H9 (cell line): ENCODE measurements at regions not wholly inside any gene's neighbourhood (a gene's known extent, or its start where the extent isn't known, plus 50 kb on each side); places are given as distances from the start of the nearest gene placed in this dataset.

Experiments used
- DNase-seq: peaks from one replicate; pipeline ENCODE4 v3.0.0-alpha.2; 2017
- H2AFZ ChIP-seq: one replicate; pipeline ENCODE4 v1.6.1; 2013; ENCODE audit warnings: mild to moderate bottlenecking, low read length, control low read depth, moderate library complexity
- H2AK5ac ChIP-seq: 2 replicates; pipeline ENCODE4 v1.6.1; 2013; ENCODE audit warnings: low read length, control low read depth, mixed read lengths; ENCODE audit not compliant: insufficient read length
- H2BK120ac ChIP-seq: one replicate; pipeline ENCODE4 v1.6.1; 2013; ENCODE audit warnings: low read depth, mild to moderate bottlenecking, low read length, control low read depth, inconsistent platforms; ENCODE audit not compliant: poor library complexity, severe bottlenecking
- H2BK12ac ChIP-seq: 2 replicates; pipeline ENCODE4 v1.6.1; 2013; ENCODE audit warnings: low read length, control low read depth, mixed read lengths, low read depth; ENCODE audit not compliant: insufficient read length
- H2BK15ac ChIP-seq: 2 replicates; pipeline ENCODE4 v1.6.1; 2013; ENCODE audit warnings: low read depth, low read length, control low read depth
- H2BK20ac ChIP-seq: one replicate; pipeline ENCODE4 v1.6.1; 2013; ENCODE audit warnings: low read depth, mild to moderate bottlenecking, low read length, control low read depth, inconsistent platforms; ENCODE audit not compliant: poor library complexity, severe bottlenecking
- H2BK5ac ChIP-seq: 2 replicates; pipeline ENCODE4 v1.6.1; 2013; ENCODE audit warnings: low read length, control low read depth, mixed read lengths; ENCODE audit not compliant: insufficient read length
- H3K14ac ChIP-seq: 2 replicates; pipeline ENCODE4 v1.6.1; 2013; ENCODE audit warnings: low read length, control low read depth; ENCODE audit not compliant: insufficient read depth
- H3K18ac ChIP-seq: 2 replicates; pipeline ENCODE4 v1.6.1; 2013; ENCODE audit warnings: low read depth, mild to moderate bottlenecking, mixed read lengths, low read length, control low read depth; ENCODE audit not compliant: insufficient read length
- H3K23ac ChIP-seq: 2 replicates; pipeline ENCODE4 v1.6.1; 2013; ENCODE audit warnings: low read length, control low read depth, mixed read lengths, low read depth; ENCODE audit not compliant: insufficient read length
- H3K23me2 ChIP-seq: 2 replicates; pipeline ENCODE4 v1.6.1; 2013; ENCODE audit warnings: low read depth, mild to moderate bottlenecking, mixed read lengths, low read length, control low read depth; ENCODE audit not compliant: insufficient read length, poor library complexity, severe bottlenecking
- H3K27ac ChIP-seq: 2 replicates; pipeline ENCODE4 v1.5.1; 2013; ENCODE audit warnings: low read length, control low read depth, mixed read lengths, low read depth; ENCODE audit not compliant: insufficient read length
- H3K27me3 ChIP-seq: 2 replicates; pipeline ENCODE4 v1.6.1; 2013; ENCODE audit warnings: low read length, control low read depth, inconsistent platforms; ENCODE audit not compliant: insufficient read depth
- H3K4ac ChIP-seq: 2 replicates; pipeline ENCODE4 v1.6.1; 2013; ENCODE audit warnings: low read depth, mild to moderate bottlenecking, control low read depth, inconsistent platforms, low read length, moderate library complexity
- H3K4me1 ChIP-seq: 2 replicates; pipeline ENCODE4 v1.6.1; 2013; ENCODE audit warnings: low read length, control low read depth, inconsistent platforms; ENCODE audit not compliant: insufficient read depth
- H3K4me2 ChIP-seq: 2 replicates; pipeline ENCODE4 v1.6.1; 2013; ENCODE audit warnings: low read length, control low read depth, mixed read lengths; ENCODE audit not compliant: insufficient read length, insufficient read depth
- H3K56ac ChIP-seq: 2 replicates; pipeline ENCODE4 v1.6.1; 2013; ENCODE audit warnings: low read depth, mild to moderate bottlenecking, mixed read lengths, low read length, control low read depth; ENCODE audit not compliant: insufficient read length
- H3K79me1 ChIP-seq: 2 replicates; pipeline ENCODE4 v1.6.1; 2013; ENCODE audit warnings: low read depth, mild to moderate bottlenecking, moderate library complexity, low read length, control low read depth, inconsistent platforms; ENCODE audit not compliant: insufficient read depth, poor library complexity, severe bottlenecking
- H3K79me2 ChIP-seq: 2 replicates; pipeline ENCODE4 v1.6.1; 2013; ENCODE audit warnings: low read length, control low read depth, inconsistent platforms; ENCODE audit not compliant: insufficient read depth
- H3K9ac ChIP-seq: 2 replicates; pipeline ENCODE4 v1.6.1; 2013; ENCODE audit warnings: low read length, control low read depth, mixed read lengths; ENCODE audit not compliant: insufficient read length; ENCODE audit errors: extremely low read depth
- H3K9me3 ChIP-seq: one replicate; pipeline ENCODE4 v1.6.1; 2013; ENCODE audit warnings: low read depth, low read length, inconsistent platforms; ENCODE audit not compliant: control insufficient read depth
- H3T11ph ChIP-seq: one replicate; pipeline ENCODE4 v1.6.1; 2013; ENCODE audit warnings: mild to moderate bottlenecking, low read length, control low read depth, inconsistent platforms
- H4K20me1 ChIP-seq: one replicate; pipeline ENCODE4 v1.6.1; 2013; ENCODE audit not compliant: control insufficient read depth, insufficient read length, insufficient read depth
- H4K5ac ChIP-seq: 2 replicates; pipeline ENCODE4 v1.6.1; 2013; ENCODE audit warnings: low read depth, mild to moderate bottlenecking, mixed read lengths, low read length, control low read depth; ENCODE audit not compliant: insufficient read length
- H4K8ac ChIP-seq: replicated peaks from 2 replicates; pipeline ENCODE4 v1.6.1; 2013; ENCODE audit warnings: low read length, control low read depth, mixed read lengths, low read depth; ENCODE audit not compliant: insufficient read length
- H4K91ac ChIP-seq: 2 replicates; pipeline ENCODE4 v1.6.1; 2013; ENCODE audit warnings: low read depth, mild to moderate bottlenecking, moderate library complexity, mixed read lengths, low read length, control low read depth; ENCODE audit not compliant: insufficient read length
- H3K27ac Mint-ChIP-seq, 3 experiments: 2 replicates in 2 of 3; 3 replicates in 1 of 3; pipeline ENCODE4 v1.8.0; 2020 to 2021; ENCODE audit warnings: mixed read lengths in 3 of 3, mild to moderate bottlenecking in 1 of 3, moderate library complexity in 1 of 3
- H3K27me3 Mint-ChIP-seq: 2 replicates; pipeline ENCODE4 v1.8.0; 2021; ENCODE audit warnings: low read depth, mild to moderate bottlenecking, moderate library complexity, mixed read lengths
- H3K36me3 Mint-ChIP-seq, 3 experiments: 2 replicates in 2 of 3; 3 replicates in 1 of 3; pipeline ENCODE4 v1.8.0; 2020 to 2021; ENCODE audit warnings: low read depth in 3 of 3, mixed read lengths in 3 of 3; ENCODE audit not compliant: insufficient read depth in 1 of 3
- H3K4me1 Mint-ChIP-seq, 2 experiments: 2 replicates each; pipeline ENCODE4 v1.8.0; 2020; ENCODE audit warnings: mixed read lengths in 2 of 2
- H3K4me3 Mint-ChIP-seq, 2 experiments: 2 replicates in 1 of 2; 3 replicates in 1 of 2; pipeline ENCODE4 v1.8.0; 2020 to 2021; ENCODE audit warnings: mild to moderate bottlenecking in 2 of 2, mixed read lengths in 2 of 2, moderate library complexity in 1 of 2
- H3K9me3 Mint-ChIP-seq, 2 experiments: 2 replicates in 1 of 2; 3 replicates in 1 of 2; pipeline ENCODE4 v1.8.0; 2020; ENCODE audit warnings: mild to moderate bottlenecking in 2 of 2, mixed read lengths in 2 of 2, moderate library complexity in 1 of 2
- CTCF ChIP-seq: fragments of 200-600 bp; sonication (generic); conservative IDR thresholded peaks from 3 replicates; pipeline ENCODE4 v1.8.0; 2021; ENCODE audit warnings: antibody characterized with exemption, mild to moderate bottlenecking
- WGBS: extraction: QIAGEN DNeasy Blood & Tissue Kit; methylation state at CpG from one replicate; pipeline ENCODE4 v1.1.7; 2013; ENCODE audit warnings: missing lambda C conversion rate, low lambda C conversion rate, mixed read lengths; ENCODE audit not compliant: insufficient read length; ENCODE audit errors: extremely low coverage; 5-methylcytosine and 5-hydroxymethylcytosine counted together

GRCh38 chr17:14739656-14740431 is 439.0 kb downstream of the HS3ST3B1 start:
- H3K27me3 Mint-ChIP-seq, result no peaks in the 10 kb centered on the region
- Histone ChIP-seq H3K18ac (no peak overlapping the region), H3T11ph (no peak overlapping the region), H2BK5ac (no peak overlapping the region), H3K56ac (no peak overlapping the region), H4K20me1 (no peaks in the 10 kb centered on the region), H3K79me1 (no peaks in the 10 kb centered on the region), H3K27me3 (no peaks in the 10 kb centered on the region), H3K27ac (no peak overlapping the region), H3K4me1 (no peaks in the 10 kb centered on the region; the same call in 1 of the 2 replicates), H4K91ac (no peak overlapping the region), H3K79me2 (no peaks in the 10 kb centered on the region), H2AFZ (no peak overlapping the region), H4K5ac (no peak overlapping the region), H3K4me2 (no peak overlapping the region), H2BK12ac (no peak overlapping the region), H3K23me2 (no peaks in the 10 kb centered on the region), H3K9me3 (no peaks in the 10 kb centered on the region), H2BK20ac (no peak overlapping the region), H3K4ac (no peak overlapping the region), H3K14ac (no peak overlapping the region), H2BK120ac (no peak overlapping the region), H2BK15ac (no peak overlapping the region), H2AK5ac (no peak overlapping the region), H4K8ac (no peak overlapping the region), H3K9ac (no peak overlapping the region), H3K23ac (no peak overlapping the region)
- H3K4me1 Mint-ChIP-seq, result peaks cover 21 to 28% of the 10 kb centered on the region in 2 experiments
- WGBS, result no CpG with 5 or more reads among the region's 8 CpGs
- H3K9me3 Mint-ChIP-seq, result no peaks in the 10 kb centered on the region
- H3K36me3 Mint-ChIP-seq, result no peaks in the 10 kb centered on the region
- no peak for DNase-seq
- no peak for TF ChIP-seq CTCF
- no peak overlapping the region for H3K4me3 Mint-ChIP-seq
- H3K27ac Mint-ChIP-seq, result peak overlapping the region in 1 of 3 experiments; percentile 11; a peak in 2 of 7 replicates
